Nephron progenitor cell (in vitro differentiated cells): ENCODE measurements at regions not wholly inside any gene's neighbourhood (a gene's known extent, or its start where the extent isn't known, plus 50 kb on each side); places are given as distances from the start of the nearest gene placed in this dataset.
A peak's percentile ranks its signal among the peaks of the same experiment; 100 is the strongest.

ENCODE experiments used
- DNase-seq: peaks from one replicate; pipeline ENCODE4 v3.0.0; 2021
- H3K27ac Mint-ChIP-seq: 2 replicates; pipeline ENCODE4 v1.8.0; 2021; ENCODE audit warnings: mild to moderate bottlenecking, moderate library complexity, mixed read lengths
- H3K27me3 Mint-ChIP-seq: 2 replicates; pipeline ENCODE4 v1.8.0; 2021; ENCODE audit warnings: mild to moderate bottlenecking, low read depth, mixed read lengths; ENCODE audit not compliant: poor library complexity
- H3K36me3 Mint-ChIP-seq: 2 replicates; pipeline ENCODE4 v1.8.0; 2021; ENCODE audit warnings: low read depth, mixed read lengths
- H3K4me1 Mint-ChIP-seq: 2 replicates; pipeline ENCODE4 v1.8.0; 2021; ENCODE audit warnings: mixed read lengths
- H3K4me3 Mint-ChIP-seq: 2 replicates; pipeline ENCODE4 v1.8.0; 2021; ENCODE audit warnings: mild to moderate bottlenecking, moderate library complexity, mixed read lengths
- H3K9me3 Mint-ChIP-seq: 2 replicates; pipeline ENCODE4 v1.8.0; 2021; ENCODE audit warnings: mild to moderate bottlenecking, moderate library complexity, mixed read lengths
- CTCF ChIP-seq: fragments of 200-600 bp; sonication (generic); IDR thresholded peaks from 2 replicates; pipeline ENCODE4 v1.5.0; 2021; ENCODE audit warnings: antibody characterized with exemption

- H3K9me3 Mint-ChIP-seq = peaks cover 15% of the 10 kb centered on the region
Measured at GRCh38 chr12:19925841-19926240, 442.5 kb upstream of the PDE3A start.

GRCh38 chr12:19926266-19926665, 442.1 kb upstream of the PDE3A start:
- peak overlapping the region; percentile 31 for H3K27ac Mint-ChIP-seq
- no peak for TF ChIP-seq CTCF

More at GRCh38 chr12:19925841-19926240, 442.5 kb upstream of the PDE3A start:
- no peak for TF ChIP-seq CTCF
- Mint-ChIP-seq H3K4me3 (no peak overlapping the region), H3K4me1 (peaks cover 11% of the 10 kb centered on the region), H3K27ac (no peak overlapping the region), H3K27me3 (peaks cover 2% of the 10 kb centered on the region), H3K36me3 (no peaks in the 10 kb centered on the region)
- DNase-seq = no peak

GRCh38 chr12:19927661-19928060, 440.7 kb upstream of the PDE3A start:
- H3K27ac Mint-ChIP-seq = no peak overlapping the region
- peaks cover 7% of the 10 kb centered on the region for H3K9me3 Mint-ChIP-seq
- no peaks in the 10 kb centered on the region for H3K36me3 Mint-ChIP-seq
- H3K27me3 Mint-ChIP-seq = peaks cover 2% of the 10 kb centered on the region
- no peak overlapping the region for H3K4me3 Mint-ChIP-seq
- peaks cover 11% of the 10 kb centered on the region for H3K4me1 Mint-ChIP-seq
- TF ChIP-seq CTCF = no peak
- no peak for DNase-seq

More at GRCh38 chr12:19926266-19926665, 442.1 kb upstream of the PDE3A start:
- Mint-ChIP-seq H3K4me3 (no peak overlapping the region), H3K27me3 (peaks cover 2% of the 10 kb centered on the region), H3K36me3 (no peaks in the 10 kb centered on the region), H3K4me1 (peaks cover 11% of the 10 kb centered on the region), H3K9me3 (peaks cover 15% of the 10 kb centered on the region)
- no peak for DNase-seq

- Mint-ChIP-seq H3K27ac (no peak overlapping the region), H3K4me3 (no peak overlapping the region), H3K4me1 (no peaks in the 10 kb centered on the region), H3K9me3 (no peaks in the 10 kb centered on the region), H3K27me3 (no peaks in the 10 kb centered on the region), H3K36me3 (no peaks in the 10 kb centered on the region)
- no peak for DNase-seq
- no peak for TF ChIP-seq CTCF
Measured at GRCh38 chr12:19932413-19932812, 435.9 kb upstream of the PDE3A start.

GRCh38 chr12:19933924-19934323, 434.4 kb upstream of the PDE3A start:
- Mint-ChIP-seq H3K4me3 (no peak overlapping the region), H3K27me3 (no peaks in the 10 kb centered on the region), H3K36me3 (no peaks in the 10 kb centered on the region)

More at GRCh38 chr12:19933924-19934323, 434.4 kb upstream of the PDE3A start:
- H3K9me3 Mint-ChIP-seq = no peaks in the 10 kb centered on the region
- TF ChIP-seq CTCF = no peak
- no peak overlapping the region for H3K27ac Mint-ChIP-seq
- H3K4me1 Mint-ChIP-seq = no peaks in the 10 kb centered on the region
- no peak for DNase-seq
